B cell (primary cell): ENCODE measurements at regions not wholly inside any gene's neighbourhood (a gene's known extent, or its start where the extent isn't known, plus 50 kb on each side); places are given as distances from the start of the nearest gene placed in this dataset.

Experiments used
- EZH2 ChIP-seq: IDR thresholded peaks from 2 replicates; pipeline ENCODE4 v1.6.1; 2012; ENCODE audit warnings: borderline replicate concordance, low read depth, mild to moderate bottlenecking, moderate library complexity, low read length; ENCODE audit not compliant: insufficient read depth, poor library complexity, severe bottlenecking
- TF ChIP-seq, protein P1 (sequence below): fragments of 200-600 bp; IDR thresholded peaks from one replicate; pipeline ENCODE4 v1.8.0; 2022; ENCODE audit warnings: antibody characterized with exemption, mild to moderate bottlenecking

DNA sequence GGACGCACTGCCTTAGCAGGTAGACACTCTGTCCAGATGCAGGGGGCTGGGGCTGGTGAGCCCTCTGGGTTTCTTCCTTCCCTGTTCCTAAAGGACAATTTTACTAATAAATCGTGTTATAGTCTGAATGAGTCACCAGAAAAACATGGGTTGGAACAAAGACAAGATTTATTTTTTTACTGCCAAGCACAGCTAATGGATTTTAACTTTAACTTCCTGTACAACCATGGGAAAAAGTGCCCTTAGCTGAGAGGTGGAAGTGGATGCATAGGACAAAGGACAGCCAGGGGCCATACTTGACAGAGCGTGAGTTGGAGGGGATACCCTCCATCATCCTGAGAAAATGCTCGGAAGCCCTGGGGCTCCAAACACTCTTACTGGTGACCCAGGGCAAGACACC lies 300.7 kb downstream of the MSX2 start:
- TF ChIP-seq, protein P1, sequence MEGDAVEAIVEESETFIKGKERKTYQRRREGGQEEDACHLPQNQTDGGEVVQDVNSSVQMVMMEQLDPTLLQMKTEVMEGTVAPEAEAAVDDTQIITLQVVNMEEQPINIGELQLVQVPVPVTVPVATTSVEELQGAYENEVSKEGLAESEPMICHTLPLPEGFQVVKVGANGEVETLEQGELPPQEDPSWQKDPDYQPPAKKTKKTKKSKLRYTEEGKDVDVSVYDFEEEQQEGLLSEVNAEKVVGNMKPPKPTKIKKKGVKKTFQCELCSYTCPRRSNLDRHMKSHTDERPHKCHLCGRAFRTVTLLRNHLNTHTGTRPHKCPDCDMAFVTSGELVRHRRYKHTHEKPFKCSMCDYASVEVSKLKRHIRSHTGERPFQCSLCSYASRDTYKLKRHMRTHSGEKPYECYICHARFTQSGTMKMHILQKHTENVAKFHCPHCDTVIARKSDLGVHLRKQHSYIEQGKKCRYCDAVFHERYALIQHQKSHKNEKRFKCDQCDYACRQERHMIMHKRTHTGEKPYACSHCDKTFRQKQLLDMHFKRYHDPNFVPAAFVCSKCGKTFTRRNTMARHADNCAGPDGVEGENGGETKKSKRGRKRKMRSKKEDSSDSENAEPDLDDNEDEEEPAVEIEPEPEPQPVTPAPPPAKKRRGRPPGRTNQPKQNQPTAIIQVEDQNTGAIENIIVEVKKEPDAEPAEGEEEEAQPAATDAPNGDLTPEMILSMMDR: no peak
- TF ChIP-seq EZH2: no peak
